ENCODE measurements at regions not wholly inside any gene's neighbourhood (a gene's known extent, or its start where the extent isn't known, plus 50 kb on each side); places are given as distances from the start of the nearest gene placed in this dataset.
"Not testable (repeated sequence)": the region's sequence is repeated elsewhere in the genome, so short reads cannot be mapped to it uniquely, and the experiment has no call there.

- DNase-seq (ENCODE audit: low read depth in 2 of 2): no peak
Observed at GRCh38 chr6:4677011-4677750, 99.0 kb upstream of the CDYL start.

DNA sequence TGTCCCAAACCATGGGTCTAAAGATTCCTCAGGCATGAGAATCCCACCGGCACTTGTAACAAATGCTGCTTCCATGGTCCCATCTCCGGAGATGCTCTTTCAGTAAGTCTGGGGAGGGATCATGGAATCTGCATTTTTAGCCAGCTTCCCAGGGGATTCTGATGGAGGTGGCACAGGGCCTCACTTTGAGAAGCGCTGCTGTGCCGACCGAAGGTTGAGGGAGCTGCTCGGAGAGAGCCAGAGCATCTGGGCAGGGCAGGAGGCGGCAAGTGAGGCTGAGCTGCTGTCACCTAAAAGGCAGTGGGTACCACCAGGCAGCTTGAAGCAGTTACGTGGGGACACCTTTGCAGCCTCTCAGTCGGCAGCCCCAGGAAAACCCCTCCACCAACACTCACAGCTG, 100.2 kb upstream of the CDYL start:
- DNase-seq (ENCODE audit: low read depth in 2 of 2): no peak

DNA sequence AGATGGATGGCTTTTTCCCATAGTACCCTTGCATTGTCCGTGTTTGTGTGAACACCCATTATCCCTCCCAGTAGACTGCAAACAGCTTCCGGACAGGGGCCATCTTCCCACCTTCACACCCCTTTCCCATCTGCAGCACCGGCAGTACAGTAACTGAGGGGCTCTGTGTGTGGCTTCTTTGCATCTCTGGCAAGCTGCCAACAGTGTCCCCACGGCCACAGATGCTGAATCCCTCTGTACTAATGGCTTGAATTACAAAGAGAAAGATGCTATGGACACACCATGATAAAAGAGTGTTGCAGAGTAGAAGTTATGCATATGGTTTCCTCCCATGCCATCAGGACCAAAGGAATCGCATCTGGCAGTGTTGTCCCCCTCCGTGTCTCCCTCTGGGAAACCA, 101.1 kb upstream of the CDYL start:
- no peak for DNase-seq (ENCODE audit: low read depth in 2 of 2)

GRCh38 chr6:4673861-4674260, 102.3 kb upstream of the CDYL start:
- no peak for DNase-seq (ENCODE audit: low read depth in 2 of 2)

DNA sequence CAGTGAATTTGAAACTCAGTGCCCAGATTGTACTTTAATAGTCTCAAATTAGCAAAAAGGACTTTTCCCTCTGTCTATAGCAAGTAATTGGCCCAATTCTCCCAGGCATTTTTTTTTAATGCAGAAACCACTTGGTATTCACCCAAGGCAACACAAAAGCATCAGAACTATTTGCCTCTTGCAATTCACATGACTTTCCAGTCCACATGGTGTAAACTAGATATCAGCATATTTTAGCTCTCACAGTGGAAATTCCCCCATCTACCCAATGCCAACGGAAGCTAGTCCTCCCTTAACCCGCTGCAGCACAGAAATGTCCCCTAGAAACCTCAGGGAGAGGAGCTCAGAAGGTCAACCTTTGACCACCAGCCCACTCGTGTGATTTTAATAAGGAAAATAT, 103.4 kb upstream of the CDYL start:
- no peak for DNase-seq (ENCODE audit: low read depth in 2 of 2)

GRCh38 chr6:4671587-4672115, 104.6 kb upstream of the CDYL start:
- DNase-seq (ENCODE audit: low read depth in 2 of 2): no peak

DNA sequence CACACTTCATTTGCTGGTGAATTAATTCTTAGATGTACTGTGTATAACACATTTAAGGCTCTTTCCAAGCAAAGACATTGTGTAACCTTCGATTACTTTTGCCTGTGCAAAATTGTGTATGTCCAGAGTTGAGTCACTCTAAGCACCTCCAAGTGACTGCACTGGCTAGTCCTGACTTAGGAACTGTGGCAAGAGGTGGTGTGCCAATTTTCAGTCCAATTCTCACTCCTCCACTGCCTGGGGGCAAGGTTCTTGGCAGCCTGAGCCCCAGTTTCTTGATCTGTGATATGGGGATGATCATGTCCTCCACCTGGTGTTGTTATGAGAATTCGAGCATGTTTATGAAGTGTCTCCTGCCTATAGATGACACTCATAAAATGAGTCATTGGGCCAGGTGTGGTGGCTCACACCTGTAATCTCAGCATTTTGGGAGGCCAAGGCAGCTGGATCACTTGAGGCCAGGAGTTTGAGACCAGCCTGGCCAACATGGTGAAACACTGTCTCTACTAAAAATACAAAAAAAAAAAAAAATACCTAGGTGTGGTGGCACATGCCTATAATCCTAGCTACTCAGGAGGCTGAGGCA, 105.3 kb upstream of the CDYL start:
- DNase-seq (ENCODE audit: low read depth in 2 of 2): no peak

DNA sequence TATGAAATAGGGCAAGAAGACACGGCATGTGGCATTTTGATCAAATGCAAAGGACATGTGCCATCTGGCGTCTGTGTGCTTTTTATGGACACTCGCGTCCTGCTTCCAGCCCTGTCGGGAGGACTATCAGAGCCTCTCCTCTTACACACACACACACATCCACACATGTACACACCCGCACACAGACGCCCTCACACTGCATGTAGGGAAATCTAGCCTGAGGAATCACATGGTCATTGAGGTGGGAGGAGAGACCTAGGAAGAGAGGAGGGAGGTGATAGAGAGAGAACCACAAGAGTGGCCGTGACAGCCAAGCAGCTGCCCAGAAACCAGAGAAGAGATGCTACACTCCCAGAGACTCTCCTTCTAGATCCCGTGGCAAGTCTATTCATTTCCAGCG, 105.9 kb upstream of the CDYL start:
- no peak for DNase-seq (ENCODE audit: low read depth in 2 of 2)

DNA sequence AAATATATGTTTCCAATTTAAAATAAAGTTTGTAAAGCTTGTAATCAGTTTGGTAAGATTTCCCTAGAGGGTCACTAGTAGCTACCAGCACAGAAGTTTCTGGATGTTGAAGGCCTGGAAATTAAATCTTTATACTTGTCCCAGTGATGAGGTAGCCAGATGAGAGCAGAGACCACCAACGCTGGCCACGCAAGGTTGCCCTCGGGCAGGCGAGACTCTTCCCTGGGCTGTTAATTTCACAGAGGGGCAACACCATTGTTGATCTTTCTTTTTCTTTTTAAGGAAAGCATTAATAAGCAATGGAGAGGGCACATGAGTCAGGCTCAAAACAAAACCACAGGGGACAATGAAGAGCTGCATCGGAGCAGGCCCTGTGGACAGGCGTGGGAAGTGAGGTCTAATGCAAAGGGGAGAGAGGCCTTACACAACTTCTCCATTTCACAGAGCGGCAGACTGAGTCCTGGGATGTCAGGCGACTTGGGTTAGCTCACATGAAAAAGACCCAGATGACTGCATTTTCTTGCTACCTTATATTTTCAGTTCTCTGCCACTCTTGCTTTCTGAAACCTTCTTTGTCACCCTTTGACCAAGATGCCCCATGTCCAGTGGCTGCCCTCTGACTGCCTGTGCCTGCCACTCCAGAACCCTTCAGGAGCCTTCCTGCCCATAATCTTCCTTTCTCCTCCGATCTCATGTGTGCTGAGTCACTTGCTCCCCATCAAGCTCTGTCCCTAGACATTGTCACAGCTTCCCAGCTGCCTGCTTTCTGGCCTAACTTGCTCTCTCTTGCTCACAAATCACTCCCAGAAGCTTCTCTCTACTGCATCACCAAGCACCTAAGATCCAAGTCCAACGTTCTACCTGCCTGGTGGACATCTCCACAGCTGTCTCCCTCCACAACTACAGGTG, 107.7 kb upstream of the CDYL start:
- DNase-seq (ENCODE audit: low read depth in 2 of 2): no peak

DNA sequence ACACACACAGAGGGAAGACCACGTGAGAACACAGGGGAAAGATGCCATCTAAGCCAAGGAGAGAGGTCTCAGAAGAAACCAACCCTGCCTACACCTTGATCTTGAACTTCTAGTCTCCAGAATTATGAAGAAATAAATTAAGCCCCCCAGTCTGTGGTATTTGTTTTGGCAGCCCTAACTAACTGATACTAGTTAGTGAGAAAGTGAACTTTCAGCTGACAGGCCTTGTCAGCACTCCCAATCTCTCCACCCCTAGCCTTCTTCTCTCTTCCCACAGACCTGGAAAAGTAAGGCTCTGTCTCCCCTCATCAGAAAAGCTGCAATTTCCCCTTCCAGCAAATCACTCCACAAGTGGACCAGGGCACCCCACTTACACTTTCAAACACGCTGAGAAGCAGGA, 108.6 kb upstream of the CDYL start:
- no peak for DNase-seq (ENCODE audit: low read depth in 2 of 2)

GRCh38 chr6:4666886-4667513, 109.2 kb upstream of the CDYL start:
- DNase-seq (ENCODE audit: low read depth in 2 of 2): no peak

DNA sequence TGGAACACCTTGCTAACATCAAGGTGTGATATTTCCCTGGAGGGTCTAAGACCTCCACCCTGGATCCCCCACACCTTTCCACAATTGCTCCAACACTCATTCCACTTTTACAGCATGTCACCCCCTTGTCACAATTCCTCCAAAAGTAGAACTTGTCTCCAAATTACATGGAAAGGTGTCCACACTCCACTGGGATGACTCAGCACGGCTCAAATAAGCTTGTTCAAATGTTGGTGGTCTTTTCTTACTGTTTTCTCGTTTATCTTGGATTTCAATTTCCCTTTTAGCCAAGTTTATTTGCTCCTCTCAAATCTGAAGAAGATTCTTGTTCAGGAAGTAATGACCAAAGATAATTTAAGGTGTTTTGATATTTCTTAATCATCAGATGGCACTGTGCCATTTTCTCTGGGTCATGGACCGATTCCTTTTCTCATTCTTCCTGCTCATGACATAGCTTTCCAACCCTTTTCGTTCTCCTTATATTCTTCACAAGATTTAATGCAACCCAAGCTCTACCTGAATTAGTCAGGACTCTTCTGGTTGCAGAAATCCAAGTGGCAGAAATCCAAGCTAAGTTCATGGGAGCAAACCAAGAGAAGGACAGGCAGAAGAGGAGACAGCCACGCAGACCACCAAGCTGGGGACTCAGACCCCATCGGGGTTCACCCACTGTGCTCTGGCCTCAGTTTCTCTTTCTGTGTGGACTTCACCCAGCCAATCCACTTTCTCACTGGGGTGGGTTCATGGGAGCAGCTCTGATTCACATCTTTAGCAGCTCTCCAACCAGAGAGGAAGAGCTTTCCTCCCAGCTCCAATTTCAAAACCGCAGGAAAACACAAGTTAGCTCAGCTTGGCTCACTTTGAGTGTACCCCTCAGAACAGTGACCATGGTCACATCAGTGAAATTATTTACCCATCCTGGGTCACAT, 110.5 kb upstream of the CDYL start:
- DNase-seq (ENCODE audit: low read depth in 2 of 2): no peak

DNA sequence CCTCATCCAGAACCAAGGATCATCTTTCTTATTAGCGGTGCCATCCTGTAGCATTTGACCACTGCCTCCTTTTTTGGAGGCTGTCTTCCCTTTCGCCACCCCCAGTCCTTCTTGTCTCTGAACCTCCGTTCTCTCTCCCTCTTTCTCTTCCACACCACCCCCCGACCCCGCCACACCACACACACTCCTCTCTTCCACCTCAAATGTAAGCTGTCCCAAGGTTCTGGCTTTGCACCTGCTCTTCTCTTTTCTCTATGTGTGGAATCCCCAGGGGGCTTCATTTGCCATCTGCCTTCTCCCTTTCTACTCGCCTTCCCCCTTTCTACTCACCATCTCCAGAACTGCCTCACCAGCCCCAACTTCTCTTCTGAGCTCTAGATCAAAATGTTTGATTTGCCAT, 111.3 kb upstream of the CDYL start:
- DNase-seq (ENCODE audit: low read depth in 2 of 2): no peak

GRCh38 chr6:4664117-4664626, 112.0 kb upstream of the CDYL start:
- DNase-seq (ENCODE audit: low read depth in 2 of 2): peak; percentile 16 to 26

GRCh38 chr6:4662886-4663285, 113.3 kb upstream of the CDYL start:
- no peak for DNase-seq (ENCODE audit: low read depth in 2 of 2)

- no peak for DNase-seq (ENCODE audit: low read depth in 2 of 2)
Observed at GRCh38 chr6:4661391-4661790, 114.8 kb upstream of the CDYL start.

GRCh38 chr6:4660377-4661321, 115.6 kb upstream of the CDYL start:
- no peak for DNase-seq (ENCODE audit: low read depth in 2 of 2)

- DNase-seq (ENCODE audit: low read depth in 2 of 2): not testable (repeated sequence)
Observed at GRCh38 chr6:4659719-4660118, 116.5 kb upstream of the CDYL start.

- DNase-seq (ENCODE audit: low read depth in 2 of 2): no peak
Observed at GRCh38 chr6:4658486-4658885, 117.7 kb upstream of the CDYL start.

- DNase-seq (ENCODE audit: low read depth in 2 of 2): no peak
Observed at GRCh38 chr6:4656106-4656505, 120.1 kb upstream of the CDYL start.

All from fibroblast of skin of left quadriceps (primary cell).